ENCODE measurements at regions not wholly inside any gene's neighbourhood (a gene's known extent, or its start where the extent isn't known, plus 50 kb on each side); places are given as distances from the start of the nearest gene placed in this dataset.

GRCh38 chrX:147710301-147710700 lies 201.4 kb upstream of the FMR1 start:
- TF ChIP-seq CTCF (IDR thresholded peaks at IDR 0.05) (no peak), POLR2AphosphoS5 (IDR thresholded peaks at IDR 0.05; ENCODE audit: low read depth, low read length) (no peak), TCF7L2 (IDR thresholded peaks at IDR 0.05; ENCODE audit: low read depth, low read length) (no peak), SIN3A (IDR thresholded peaks at IDR 0.05; ENCODE audit: borderline replicate concordance, insufficient read depth, low read depth, low read length) (no peak)

Data from Panc1 (cell line).